Heart right ventricle (tissue), 16 donors: ENCODE measurements at regions not wholly inside any gene's neighbourhood (a gene's known extent, or its start where the extent isn't known, plus 50 kb on each side); places are given as distances from the start of the nearest gene placed in this dataset.
A peak's percentile ranks its signal among the peaks of the same experiment; 100 is the strongest.

Source experiments
- ATAC-seq, 8 donors: fragments of 200-7000 bp; cut with Tn5 transposase; one replicate each; pipeline ENCODE4 v1.9.1; 2020; ENCODE audit warnings: mild to moderate bottlenecking in 8 of 8, moderate library complexity in 8 of 8, moderate number of reproducible peaks in 1 of 8
- DNase-seq, 2 donors: peaks; one replicate each; pipeline ENCODE4 v3.0.0-alpha.2; 2020
- H3K27ac ChIP-seq, 10 donors: fragments of 200-600 bp; sonication (generic) in 2 of 10; one replicate each; pipeline versions ENCODE4 v1.5.0 to v1.8.0; 2020 to 2022; ENCODE audit warnings: mild to moderate bottlenecking in 3 of 10
- H3K27me3 ChIP-seq, 7 donors: fragments of 200-600 bp; one replicate each; pipeline ENCODE4 v1.8.0; 2021 to 2022; ENCODE audit warnings: mild to moderate bottlenecking in 2 of 7
- H3K36me3 ChIP-seq, 9 donors: fragments of 200-600 bp; sonication (generic) in 1 of 9; one replicate each; pipeline versions ENCODE4 v1.5.0 to v1.8.0; 2020 to 2022; ENCODE audit warnings: mild to moderate bottlenecking in 2 of 9
- H3K4me1 ChIP-seq, 9 donors: fragments of 200-600 bp; sonication (generic) in 1 of 9; one replicate each; pipeline versions ENCODE4 v1.5.0 to v1.8.0; 2020 to 2022; ENCODE audit warnings: mild to moderate bottlenecking in 4 of 9
- H3K4me3 ChIP-seq, 10 donors: fragments of 200-600 bp; sonication (generic) in 2 of 10; one replicate each; pipeline versions ENCODE4 v1.5.0 to v1.8.0; 2020 to 2022; ENCODE audit warnings: mild to moderate bottlenecking in 7 of 10, moderate library complexity in 2 of 10
- H3K9me3 ChIP-seq, 11 donors: fragments of 200-600 bp in 10 of 11; sonication (generic) in 2 of 11; one replicate each; pipeline versions ENCODE4 v1.5.0 to v1.8.0; 2013 to 2022; ENCODE audit warnings: mild to moderate bottlenecking in 2 of 11, control low read depth in 1 of 11, moderate library complexity in 1 of 11
- WGBS, 2 donors: extraction: QIAGEN DNeasy Blood & Tissue Kit; methylation state at CpG; one replicate each; pipeline ENCODE4 v1.1.7; 2013; ENCODE audit warnings: inconsistent platforms in 1 of 2; 5-methylcytosine and 5-hydroxymethylcytosine counted together
- intact Hi-C, 10 donors: fragments of 100-400 bp; cut with DNase I; formaldehyde crosslinking; loops; one replicate each; pipeline versions ENCODE4 v1.11.1 to v1.14.2; 2022
- TF ChIP-seq, protein P1 (sequence below), 9 donors: fragments of 200-600 bp; sonication (generic) in 2 of 9; IDR thresholded peaks; one replicate each; pipeline versions ENCODE4 v1.5.0 to v1.8.0; 2021 to 2022; ENCODE audit warnings: antibody characterized with exemption in 9 of 9, mild to moderate bottlenecking in 5 of 9, moderate library complexity in 1 of 9
- donor health status: Arrhythmogenic right ventricular cardiomyopathy.
- donor health status: ischemic (EF 13 %, LVEDD 7.1; RV severe dilation, severe dysfunction).
- donor health status: healthy with polysubstance abuse.
- donor health status: DM: no; HTN: yes; CAD: no.
- donor health status: DM: no; HTN: no; CAD: no.
- donor health status: ischemic (EF 25% LVEDD 6.9; RV normal size, moderate dysfunction).
- donor health status: ischemic (EF 25% LVEDD 5.7; RV mildly dilated, moderate dysfunction).
- donor health status: healthy.
- donor health status: DM: yes; HTN: yes; CAD: no.
- donor health status: Ischemic cardiomyopathy.
- donor health status: ischemic (EF 35%, LVEDD 5.7; RV mildly dilated, moderate dysfunction).
- donor health status: nonischemic (EF 11% LVEDD 7.7; RV severe dilation, severe dysfunction).
- donor health status: DM: yes; HTN: yes; CAD: no.
- donor health status: PGD.
- donor health status: ischemic (EF 29% LVEDD 5.4; RV normal size, mild dysfunction).
- donor health status: nonischemic (EF 23%, LVEDD 6.1; RV moderate dilation, normal function).

DNA sequence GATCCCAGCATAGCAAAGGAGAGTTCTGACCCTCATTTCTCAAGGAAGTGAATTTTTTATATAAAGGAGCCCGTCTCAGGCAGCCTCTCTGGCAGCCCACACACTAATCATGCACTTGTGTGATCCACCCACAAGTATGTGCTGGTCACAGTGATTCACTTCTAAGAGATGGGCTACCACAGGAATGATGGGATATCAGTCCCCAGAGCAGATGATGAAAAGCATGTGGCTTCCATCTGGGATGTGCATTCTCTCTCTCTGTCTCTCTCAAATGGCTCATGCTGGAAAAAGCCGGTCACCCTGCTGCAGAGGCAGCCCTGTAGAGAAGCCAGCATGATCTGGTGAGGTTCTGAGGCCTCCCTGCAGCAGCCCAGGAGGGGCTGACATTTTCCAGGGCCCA lies 74.2 kb upstream of the ADCY2 start:
- H3K27ac ChIP-seq: no peak overlapping the region
- no peaks in the 10 kb centered on the region for H3K4me1 ChIP-seq
- 36 to 42% methylated on average over 2 of the region's 2 CpGs for WGBS, 2 donors
- ATAC-seq (peak in 2 of 8 donors; percentile 33 to 69), DNase-seq (no peak)
- H3K4me3 ChIP-seq: no peak overlapping the region
- H3K27me3 ChIP-seq: peaks cover 0 to 8% (median 3%) of the 10 kb centered on the region in 7 donors
- intact Hi-C loops: loop anchor here in 1 of 10 donors (1.0 kb wide), 1 partner anchor 18 kb away; no protein-coding TSS in a partner anchor
- TF ChIP-seq, protein P1, sequence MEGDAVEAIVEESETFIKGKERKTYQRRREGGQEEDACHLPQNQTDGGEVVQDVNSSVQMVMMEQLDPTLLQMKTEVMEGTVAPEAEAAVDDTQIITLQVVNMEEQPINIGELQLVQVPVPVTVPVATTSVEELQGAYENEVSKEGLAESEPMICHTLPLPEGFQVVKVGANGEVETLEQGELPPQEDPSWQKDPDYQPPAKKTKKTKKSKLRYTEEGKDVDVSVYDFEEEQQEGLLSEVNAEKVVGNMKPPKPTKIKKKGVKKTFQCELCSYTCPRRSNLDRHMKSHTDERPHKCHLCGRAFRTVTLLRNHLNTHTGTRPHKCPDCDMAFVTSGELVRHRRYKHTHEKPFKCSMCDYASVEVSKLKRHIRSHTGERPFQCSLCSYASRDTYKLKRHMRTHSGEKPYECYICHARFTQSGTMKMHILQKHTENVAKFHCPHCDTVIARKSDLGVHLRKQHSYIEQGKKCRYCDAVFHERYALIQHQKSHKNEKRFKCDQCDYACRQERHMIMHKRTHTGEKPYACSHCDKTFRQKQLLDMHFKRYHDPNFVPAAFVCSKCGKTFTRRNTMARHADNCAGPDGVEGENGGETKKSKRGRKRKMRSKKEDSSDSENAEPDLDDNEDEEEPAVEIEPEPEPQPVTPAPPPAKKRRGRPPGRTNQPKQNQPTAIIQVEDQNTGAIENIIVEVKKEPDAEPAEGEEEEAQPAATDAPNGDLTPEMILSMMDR (IDR thresholded peaks at IDR 0.05): no peak
- no peaks in the 10 kb centered on the region for H3K36me3 ChIP-seq
- no peaks in the 10 kb centered on the region for H3K9me3 ChIP-seq

DNA sequence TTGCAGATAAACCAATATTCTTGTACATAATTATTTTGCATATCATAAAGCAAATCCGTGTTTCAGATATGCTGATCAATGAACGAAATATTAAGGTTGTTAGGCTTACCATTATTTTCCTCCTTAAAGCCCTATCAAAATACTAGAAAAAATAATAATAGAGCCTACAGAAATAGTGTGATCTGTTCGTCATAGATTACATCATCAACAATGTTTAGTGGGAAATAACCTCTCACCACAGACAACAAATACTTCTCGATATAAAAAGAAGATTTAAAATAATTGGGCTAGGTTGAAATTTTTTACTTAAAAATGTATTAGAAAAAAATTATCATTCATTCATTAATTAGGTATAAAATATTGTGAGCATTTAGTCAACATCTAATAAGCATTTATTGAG lies 71.0 kb upstream of the ADCY2 start:
- ATAC-seq (no peak), DNase-seq (no peak)
- no peaks in the 10 kb centered on the region for H3K4me1 ChIP-seq
- H3K36me3 ChIP-seq: no peaks in the 10 kb centered on the region
- H3K27ac ChIP-seq: no peak overlapping the region
- peaks cover 0 to 5% (median 0%) of the 10 kb centered on the region in 7 donors for H3K27me3 ChIP-seq
- H3K9me3 ChIP-seq: no peaks in the 10 kb centered on the region
- TF ChIP-seq, protein P1 (IDR thresholded peaks at IDR 0.05): no peak
- no peak overlapping the region for H3K4me3 ChIP-seq
- WGBS, 2 donors: 71 to 80% methylated on average over 4 of the region's 4 CpGs
- intact Hi-C loops: no loop called here

GRCh38 chr5:7325975-7326913 lies 69.7 kb upstream of the ADCY2 start:
- DNase-seq: no peak
- 77 to 78% methylated on average over 8 of the region's 8 CpGs for WGBS, 2 donors

GRCh38 chr5:7329141-7329540 lies 66.8 kb upstream of the ADCY2 start:
- intact Hi-C loops: no loop called here
- Histone ChIP-seq H3K4me1 (no peaks in the 10 kb centered on the region), H3K27me3 (peaks cover 0 to 5% (median 0%) of the 10 kb centered on the region in 7 donors), H3K27ac (no peak overlapping the region), H3K4me3 (no peak overlapping the region), H3K36me3 (no peaks in the 10 kb centered on the region), H3K9me3 (no peaks in the 10 kb centered on the region)
- ATAC-seq (no peak), DNase-seq (no peak)
- TF ChIP-seq, protein P1 (IDR thresholded peaks at IDR 0.05): no peak
- 59 to 62% methylated on average over 4 of the region's 4 CpGs for WGBS, 2 donors

More at GRCh38 chr5:7325975-7326913, 69.7 kb upstream of the ADCY2 start:
- Histone ChIP-seq H3K9me3 (no peaks in the 10 kb centered on the region), H3K27me3 (peaks cover 0 to 5% (median 0%) of the 10 kb centered on the region in 7 donors), H3K4me3 (no peak overlapping the region), H3K36me3 (no peaks in the 10 kb centered on the region), H3K4me1 (no peaks in the 10 kb centered on the region), H3K27ac (no peak overlapping the region)
- intact Hi-C loops: no loop called here
- TF ChIP-seq, protein P1 (IDR thresholded peaks at IDR 0.05): no peak
- ATAC-seq: peak in 1 of 8 donors; percentile 58
